ENCODE measurements at regions not wholly inside any gene's neighbourhood (a gene's known extent, or its start where the extent isn't known, plus 50 kb on each side); places are given as distances from the start of the nearest gene placed in this dataset.

- TF ChIP-seq EGR1 (IDR thresholded peaks at IDR 0.05) (no peak), REST (IDR thresholded peaks at IDR 0.05; ENCODE audit: low read depth) (no peak), TAF1 (IDR thresholded peaks at IDR 0.05; ENCODE audit: low read depth) (no peak), TCF12 (IDR thresholded peaks at IDR 0.05; ENCODE audit: low read depth) (no peak), USF1 (IDR thresholded peaks at IDR 0.05) (no peak), NFIC (IDR thresholded peaks at IDR 0.05) (no peak), CREB1 (IDR thresholded peaks at IDR 0.05; ENCODE audit: low read depth) (no peak), TEAD4 (IDR thresholded peaks at IDR 0.05) (no peak)
These were observed 75.5 kb downstream of the COPS8 start for GRCh38 chr2:237161189-237161588.

GRCh38 chr2:237162959-237163358, 77.3 kb downstream of the COPS8 start:
- no peak for TF ChIP-seq EP300 (IDR thresholded peaks at IDR 0.05; ENCODE audit: borderline replicate concordance)
- TF ChIP-seq CREB1 (IDR thresholded peaks at IDR 0.05; ENCODE audit: low read depth) = no peak
- no peak for TF ChIP-seq TEAD4 (IDR thresholded peaks at IDR 0.05)
- TF ChIP-seq CEBPB (IDR thresholded peaks at IDR 0.05) = no peak
- TF ChIP-seq MAX (IDR thresholded peaks at IDR 0.05) = no peak
- TF ChIP-seq YY1 (IDR thresholded peaks at IDR 0.05; ENCODE audit: low read depth) = no peak
- TF ChIP-seq FOXM1 (IDR thresholded peaks at IDR 0.05; ENCODE audit: borderline replicate concordance, low read depth) = no peak
- TF ChIP-seq TAF1 (IDR thresholded peaks at IDR 0.05; ENCODE audit: low read depth) = no peak
- no peak for TF ChIP-seq ZBTB7A (IDR thresholded peaks at IDR 0.05; ENCODE audit: low read depth)
- TF ChIP-seq EGR1 (IDR thresholded peaks at IDR 0.05) = no peak
- no peak for TF ChIP-seq REST (IDR thresholded peaks at IDR 0.05; ENCODE audit: low read depth)
- TF ChIP-seq TCF12 (IDR thresholded peaks at IDR 0.05; ENCODE audit: low read depth) = no peak
- TF ChIP-seq NFIC (IDR thresholded peaks at IDR 0.05) = no peak
- TF ChIP-seq USF1 (IDR thresholded peaks at IDR 0.05) = no peak
- TF ChIP-seq RAD21 (IDR thresholded peaks at IDR 0.05; ENCODE audit: low read depth) = no peak

GRCh38 chr2:237164474-237165042, 78.9 kb downstream of the COPS8 start:
- no peak for TF ChIP-seq ZBTB7A (IDR thresholded peaks at IDR 0.05; ENCODE audit: low read depth)
- TF ChIP-seq RAD21 (IDR thresholded peaks at IDR 0.05; ENCODE audit: low read depth) = no peak
- TF ChIP-seq MAX (IDR thresholded peaks at IDR 0.05) = no peak
- TF ChIP-seq USF1 (IDR thresholded peaks at IDR 0.05) = no peak
- no peak for TF ChIP-seq FOXM1 (IDR thresholded peaks at IDR 0.05; ENCODE audit: borderline replicate concordance, low read depth)
- no peak for TF ChIP-seq TCF12 (IDR thresholded peaks at IDR 0.05; ENCODE audit: low read depth)

- TF ChIP-seq RAD21 (IDR thresholded peaks at IDR 0.05; ENCODE audit: low read depth) = peak; percentile 44
- no peak for TF ChIP-seq TEAD4 (IDR thresholded peaks at IDR 0.05)
These were observed 80.0 kb downstream of the COPS8 start for GRCh38 chr2:237165405-237166276.

GRCh38 chr2:237167038-237167437, 81.3 kb downstream of the COPS8 start:
- TF ChIP-seq NFIC (IDR thresholded peaks at IDR 0.05) (no peak), REST (IDR thresholded peaks at IDR 0.05; ENCODE audit: low read depth) (no peak), CREB1 (IDR thresholded peaks at IDR 0.05; ENCODE audit: low read depth) (no peak), CEBPB (IDR thresholded peaks at IDR 0.05) (no peak), ZBTB7A (IDR thresholded peaks at IDR 0.05; ENCODE audit: low read depth) (no peak), USF1 (IDR thresholded peaks at IDR 0.05) (no peak), YY1 (IDR thresholded peaks at IDR 0.05; ENCODE audit: low read depth) (no peak), MAX (IDR thresholded peaks at IDR 0.05) (no peak), EGR1 (IDR thresholded peaks at IDR 0.05) (no peak), FOXM1 (IDR thresholded peaks at IDR 0.05; ENCODE audit: borderline replicate concordance, low read depth) (no peak), TCF12 (IDR thresholded peaks at IDR 0.05; ENCODE audit: low read depth) (no peak), TAF1 (IDR thresholded peaks at IDR 0.05; ENCODE audit: low read depth) (no peak), RAD21 (IDR thresholded peaks at IDR 0.05; ENCODE audit: low read depth) (no peak), TEAD4 (IDR thresholded peaks at IDR 0.05) (no peak), EP300 (IDR thresholded peaks at IDR 0.05; ENCODE audit: borderline replicate concordance) (no peak)
